Fibroblast of skin of left quadriceps (primary cell): ENCODE measurements at regions not wholly inside any gene's neighbourhood (a gene's known extent, or its start where the extent isn't known, plus 50 kb on each side); places are given as distances from the start of the nearest gene placed in this dataset.

Source experiments
- DNase-seq, 2 experiments: peaks; one replicate each; pipeline ENCODE4 v3.0.0-alpha.2; 2013; ENCODE audit warnings: low read depth in 2 of 2

- no peak for DNase-seq
Measured at GRCh38 chr5:31098811-31099210, 94.7 kb upstream of the CDH6 start.

- no peak for DNase-seq
Measured at GRCh38 chr5:31097851-31098250, 95.6 kb upstream of the CDH6 start.

- DNase-seq = no peak
Measured at GRCh38 chr5:31096238-31096865, 97.1 kb upstream of the CDH6 start.

GRCh38 chr5:31095796-31096195, 97.7 kb upstream of the CDH6 start:
- DNase-seq = no peak

- DNase-seq = no peak
Measured at GRCh38 chr5:31091501-31091900, 102.0 kb upstream of the CDH6 start.

- no peak for DNase-seq
Measured at GRCh38 chr5:31090467-31090866, 103.0 kb upstream of the CDH6 start.

- no peak for DNase-seq
Measured at GRCh38 chr5:31086839-31087415, 106.6 kb upstream of the CDH6 start.

- no peak for DNase-seq
Measured at GRCh38 chr5:31084871-31085270, 108.6 kb upstream of the CDH6 start.

GRCh38 chr5:31083364-31083763, 110.1 kb upstream of the CDH6 start:
- no peak for DNase-seq

GRCh38 chr5:31079668-31080067, 113.8 kb upstream of the CDH6 start:
- DNase-seq = no peak

- DNase-seq = no peak
Measured at GRCh38 chr5:31078956-31079355, 114.5 kb upstream of the CDH6 start.

GRCh38 chr5:31075981-31076380, 117.5 kb upstream of the CDH6 start:
- DNase-seq = no peak

- no peak for DNase-seq
Measured at GRCh38 chr5:31068287-31068686, 125.2 kb upstream of the CDH6 start.

- DNase-seq = peak in 1 of 2 experiments; percentile 1
Measured at GRCh38 chr5:31066655-31067328, 126.7 kb upstream of the CDH6 start.

- DNase-seq = no peak
Measured at GRCh38 chr5:31064215-31064614, 129.3 kb upstream of the CDH6 start.

- no peak for DNase-seq
Measured at GRCh38 chr5:31062902-31063580, 130.4 kb upstream of the CDH6 start.

- no peak for DNase-seq
Measured at GRCh38 chr5:31059889-31060288, 133.6 kb upstream of the CDH6 start.

- DNase-seq = no peak
Measured at GRCh38 chr5:31054453-31054852, 139.0 kb upstream of the CDH6 start.

- DNase-seq = no peak
Measured at GRCh38 chr5:31052937-31053658, 140.4 kb upstream of the CDH6 start.

- DNase-seq = no peak
Measured at GRCh38 chr5:31051316-31051715, 142.2 kb upstream of the CDH6 start.

- DNase-seq = no peak
Measured at GRCh38 chr5:31049936-31050704, 143.4 kb upstream of the CDH6 start.
